Dendritic cell treated with granulocyte-macrophage colony-stimulating factor and Interleukin-4, amounts not matched to agents 40 ng/mL and 50 ng/mL, for 4 days (primary cell): ENCODE measurements at regions not wholly inside any gene's neighbourhood (a gene's known extent, or its start where the extent isn't known, plus 50 kb on each side); places are given as distances from the start of the nearest gene placed in this dataset.
"Not testable (repeated sequence)": the region's sequence is repeated elsewhere in the genome, so short reads cannot be mapped to it uniquely, and the experiment has no call there.

Source experiments
- H3K27ac Mint-ChIP-seq: one replicate; pipeline ENCODE4 v1.8.0; 2022; ENCODE audit warnings: mild to moderate bottlenecking, mixed read lengths
- H3K27me3 Mint-ChIP-seq: one replicate; pipeline ENCODE4 v1.8.0; 2022; ENCODE audit warnings: mild to moderate bottlenecking, mixed read lengths
- H3K36me3 Mint-ChIP-seq: one replicate; pipeline ENCODE4 v1.8.0; 2022; ENCODE audit warnings: low read depth, mixed read lengths
- H3K4me1 Mint-ChIP-seq: one replicate; pipeline ENCODE4 v1.8.0; 2022; ENCODE audit warnings: low read depth, mixed read lengths
- H3K4me3 Mint-ChIP-seq: one replicate; pipeline ENCODE4 v1.8.0; 2022; ENCODE audit warnings: mild to moderate bottlenecking, moderate library complexity, mixed read lengths
- H3K9me3 Mint-ChIP-seq: one replicate; pipeline ENCODE4 v1.8.0; 2022; ENCODE audit warnings: mixed read lengths
- intact Hi-C: fragments of 100-400 bp; cut with micrococcal nuclease; formaldehyde crosslinking; loops from one replicate; pipeline ENCODE4 v1.15.0; 2022

GRCh38 chr5:125987677-125988255 is 435.4 kb upstream of the GRAMD2B start:
- Mint-ChIP-seq H3K27ac (no peak overlapping the region), H3K9me3 (peaks cover 25% of the 10 kb centered on the region), H3K27me3 (no peaks in the 10 kb centered on the region), H3K4me3 (no peak overlapping the region), H3K36me3 (no peaks in the 10 kb centered on the region), H3K4me1 (no peaks in the 10 kb centered on the region)
- intact Hi-C loops, result no loop called here

GRCh38 chr5:125992050-125992449 is 431.2 kb upstream of the GRAMD2B start:
- Mint-ChIP-seq H3K27me3 (no peaks in the 10 kb centered on the region), H3K36me3 (no peaks in the 10 kb centered on the region), H3K9me3 (peaks cover 34% of the 10 kb centered on the region), H3K27ac (no peak overlapping the region), H3K4me1 (no peaks in the 10 kb centered on the region), H3K4me3 (no peak overlapping the region)
- intact Hi-C loops, result no loop called here

GRCh38 chr5:125999271-126000030 is 423.8 kb upstream of the GRAMD2B start:
- H3K4me1 Mint-ChIP-seq, H3K27me3 Mint-ChIP-seq, H3K4me3 Mint-ChIP-seq, intact Hi-C loops, H3K27ac Mint-ChIP-seq, H3K36me3 Mint-ChIP-seq: not testable (repeated sequence)
- H3K9me3 Mint-ChIP-seq, result peaks cover 46% of the 10 kb centered on the region

- peaks cover 39% of the 10 kb centered on the region for H3K9me3 Mint-ChIP-seq
- H3K4me3 Mint-ChIP-seq, result no peak overlapping the region
- no peaks in the 10 kb centered on the region for H3K27me3 Mint-ChIP-seq
- intact Hi-C loops, result no loop called here
- no peak overlapping the region for H3K27ac Mint-ChIP-seq
- no peaks in the 10 kb centered on the region for H3K4me1 Mint-ChIP-seq
- no peaks in the 10 kb centered on the region for H3K36me3 Mint-ChIP-seq
These were observed 422.7 kb upstream of the GRAMD2B start for GRCh38 chr5:126000507-126000906.

- H3K4me1 Mint-ChIP-seq, result no peaks in the 10 kb centered on the region
- no peaks in the 10 kb centered on the region for H3K27me3 Mint-ChIP-seq
- H3K9me3 Mint-ChIP-seq, result peaks cover 22% of the 10 kb centered on the region
- intact Hi-C loops, result no loop called here
- H3K4me3 Mint-ChIP-seq, result no peak overlapping the region
- no peaks in the 10 kb centered on the region for H3K36me3 Mint-ChIP-seq
- no peak overlapping the region for H3K27ac Mint-ChIP-seq
These were observed 420.8 kb upstream of the GRAMD2B start for GRCh38 chr5:126002222-126002897.

GRCh38 chr5:126003309-126003708 is 419.9 kb upstream of the GRAMD2B start:
- Mint-ChIP-seq H3K27me3 (no peaks in the 10 kb centered on the region), H3K9me3 (peaks cover 22% of the 10 kb centered on the region), H3K4me3 (no peak overlapping the region), H3K4me1 (no peaks in the 10 kb centered on the region), H3K36me3 (no peaks in the 10 kb centered on the region), H3K27ac (no peak overlapping the region)
- intact Hi-C loops, result no loop called here

GRCh38 chr5:126004636-126005035 is 418.6 kb upstream of the GRAMD2B start:
- Mint-ChIP-seq H3K36me3 (no peaks in the 10 kb centered on the region), H3K27me3 (no peaks in the 10 kb centered on the region), H3K4me1 (no peaks in the 10 kb centered on the region), H3K9me3 (peaks cover 20% of the 10 kb centered on the region), H3K27ac (no peak overlapping the region), H3K4me3 (no peak overlapping the region)
- intact Hi-C loops, result no loop called here

- peaks cover 30% of the 10 kb centered on the region for H3K9me3 Mint-ChIP-seq
- intact Hi-C loops, result no loop called here
- no peaks in the 10 kb centered on the region for H3K36me3 Mint-ChIP-seq
- H3K4me1 Mint-ChIP-seq, result no peaks in the 10 kb centered on the region
- H3K27me3 Mint-ChIP-seq, result no peaks in the 10 kb centered on the region
- no peak overlapping the region for H3K4me3 Mint-ChIP-seq
- no peak overlapping the region for H3K27ac Mint-ChIP-seq
These were observed 415.4 kb upstream of the GRAMD2B start for GRCh38 chr5:126007841-126008240.

GRCh38 chr5:126009566-126009965 is 413.6 kb upstream of the GRAMD2B start:
- Mint-ChIP-seq H3K27me3 (no peaks in the 10 kb centered on the region), H3K27ac (no peak overlapping the region), H3K36me3 (no peaks in the 10 kb centered on the region), H3K4me3 (no peak overlapping the region), H3K9me3 (peaks cover 44% of the 10 kb centered on the region), H3K4me1 (no peaks in the 10 kb centered on the region)
- intact Hi-C loops, result no loop called here

GRCh38 chr5:126011526-126011925 is 411.7 kb upstream of the GRAMD2B start:
- H3K27ac Mint-ChIP-seq, H3K27me3 Mint-ChIP-seq, intact Hi-C loops, H3K36me3 Mint-ChIP-seq, H3K4me1 Mint-ChIP-seq, H3K4me3 Mint-ChIP-seq: not testable (repeated sequence)
- peaks cover 52% of the 10 kb centered on the region for H3K9me3 Mint-ChIP-seq

GRCh38 chr5:126014676-126015075 is 408.5 kb upstream of the GRAMD2B start:
- Mint-ChIP-seq H3K4me1 (no peaks in the 10 kb centered on the region), H3K4me3 (no peak overlapping the region)
- intact Hi-C loops, result no loop called here

GRCh38 chr5:126015235-126016181 is 407.7 kb upstream of the GRAMD2B start:
- Mint-ChIP-seq H3K36me3 (no peaks in the 10 kb centered on the region), H3K27me3 (no peaks in the 10 kb centered on the region)

More at GRCh38 chr5:126014676-126015075, 408.5 kb upstream of the GRAMD2B start:
- Mint-ChIP-seq H3K27ac (no peak overlapping the region), H3K9me3 (peaks cover 32% of the 10 kb centered on the region), H3K27me3 (no peaks in the 10 kb centered on the region), H3K36me3 (no peaks in the 10 kb centered on the region)

GRCh38 chr5:126016256-126016655 is 407.0 kb upstream of the GRAMD2B start:
- peaks cover 40% of the 10 kb centered on the region for H3K9me3 Mint-ChIP-seq
- no peaks in the 10 kb centered on the region for H3K27me3 Mint-ChIP-seq
- no peaks in the 10 kb centered on the region for H3K4me1 Mint-ChIP-seq
- no peaks in the 10 kb centered on the region for H3K36me3 Mint-ChIP-seq
- H3K4me3 Mint-ChIP-seq, result no peak overlapping the region
- intact Hi-C loops, result no loop called here
- no peak overlapping the region for H3K27ac Mint-ChIP-seq

More at GRCh38 chr5:126015235-126016181, 407.7 kb upstream of the GRAMD2B start:
- peaks cover 34% of the 10 kb centered on the region for H3K9me3 Mint-ChIP-seq
- H3K4me1 Mint-ChIP-seq, result no peaks in the 10 kb centered on the region
- intact Hi-C loops, result no loop called here
- no peak overlapping the region for H3K4me3 Mint-ChIP-seq
- no peak overlapping the region for H3K27ac Mint-ChIP-seq
